Forelimb muscle (tissue), 1 donor: ENCODE measurements at regions not wholly inside any gene's neighbourhood (a gene's known extent, or its start where the extent isn't known, plus 50 kb on each side); places are given as distances from the start of the nearest gene placed in this dataset.

Source experiments
- DNase-seq: peaks from one replicate; pipeline ENCODE4 v3.0.0-alpha.2; 2013; ENCODE audit warnings: low read depth

GRCh38 chr17:12376276-12376675 lies 289.4 kb upstream of the MYOCD start:
- DNase-seq: no peak

- no peak for DNase-seq
Observed at GRCh38 chr17:12386225-12386624, 279.5 kb upstream of the MYOCD start.

GRCh38 chr17:12388226-12388625 lies 277.5 kb upstream of the MYOCD start:
- no peak for DNase-seq

- no peak for DNase-seq
Observed at GRCh38 chr17:12389421-12389820, 276.3 kb upstream of the MYOCD start.

- DNase-seq: peak; percentile 72
Observed at GRCh38 chr17:12390631-12391030, 275.1 kb upstream of the MYOCD start.

GRCh38 chr17:12391468-12391867 lies 274.2 kb upstream of the MYOCD start:
- DNase-seq: no peak

GRCh38 chr17:12395733-12396354 lies 269.8 kb upstream of the MYOCD start:
- no peak for DNase-seq

GRCh38 chr17:12398441-12399051 lies 267.1 kb upstream of the MYOCD start:
- no peak for DNase-seq

GRCh38 chr17:12402963-12403622 lies 262.6 kb upstream of the MYOCD start:
- no peak for DNase-seq

- no peak for DNase-seq
Observed at GRCh38 chr17:12403881-12404398, 261.8 kb upstream of the MYOCD start.

GRCh38 chr17:12406623-12407215 lies 259.0 kb upstream of the MYOCD start:
- DNase-seq: no peak

GRCh38 chr17:12407495-12408252 lies 258.0 kb upstream of the MYOCD start:
- DNase-seq: no peak

- DNase-seq: no peak
Observed at GRCh38 chr17:12409082-12409481, 256.6 kb upstream of the MYOCD start.

GRCh38 chr17:12410717-12411116 lies 255.0 kb upstream of the MYOCD start:
- DNase-seq: no peak

GRCh38 chr17:12415031-12415430 lies 250.7 kb upstream of the MYOCD start:
- DNase-seq: no peak

GRCh38 chr17:12421077-12421476 lies 244.6 kb upstream of the MYOCD start:
- DNase-seq: no peak

GRCh38 chr17:12421646-12422306 lies 243.9 kb upstream of the MYOCD start:
- DNase-seq: no peak

- DNase-seq: no peak
Observed at GRCh38 chr17:12422651-12423050, 243.0 kb upstream of the MYOCD start.

- DNase-seq: no peak
Observed at GRCh38 chr17:12423337-12423736, 242.4 kb upstream of the MYOCD start.

GRCh38 chr17:12429116-12429515 lies 236.6 kb upstream of the MYOCD start:
- DNase-seq: no peak

- DNase-seq: no peak
Observed at GRCh38 chr17:12431188-12431587, 234.5 kb upstream of the MYOCD start.
